Heart right ventricle (tissue), 16 donors: ENCODE measurements at regions not wholly inside any gene's neighbourhood (a gene's known extent, or its start where the extent isn't known, plus 50 kb on each side); places are given as distances from the start of the nearest gene placed in this dataset.

ENCODE experiments used
- ATAC-seq, 8 donors: fragments of 200-7000 bp; cut with Tn5 transposase; one replicate each; pipeline ENCODE4 v1.9.1; 2020; ENCODE audit warnings: mild to moderate bottlenecking in 8 of 8, moderate library complexity in 8 of 8, moderate number of reproducible peaks in 1 of 8
- DNase-seq, 2 donors: peaks; one replicate each; pipeline ENCODE4 v3.0.0-alpha.2; 2020
- H3K27ac ChIP-seq, 10 donors: fragments of 200-600 bp; sonication (generic) in 2 of 10; one replicate each; pipeline versions ENCODE4 v1.5.0 to v1.8.0; 2020 to 2022; ENCODE audit warnings: mild to moderate bottlenecking in 3 of 10
- H3K27me3 ChIP-seq, 7 donors: fragments of 200-600 bp; one replicate each; pipeline ENCODE4 v1.8.0; 2021 to 2022; ENCODE audit warnings: mild to moderate bottlenecking in 2 of 7
- H3K36me3 ChIP-seq, 9 donors: fragments of 200-600 bp; sonication (generic) in 1 of 9; one replicate each; pipeline versions ENCODE4 v1.5.0 to v1.8.0; 2020 to 2022; ENCODE audit warnings: mild to moderate bottlenecking in 2 of 9
- H3K4me1 ChIP-seq, 9 donors: fragments of 200-600 bp; sonication (generic) in 1 of 9; one replicate each; pipeline versions ENCODE4 v1.5.0 to v1.8.0; 2020 to 2022; ENCODE audit warnings: mild to moderate bottlenecking in 4 of 9
- H3K4me3 ChIP-seq, 10 donors: fragments of 200-600 bp; sonication (generic) in 2 of 10; one replicate each; pipeline versions ENCODE4 v1.5.0 to v1.8.0; 2020 to 2022; ENCODE audit warnings: mild to moderate bottlenecking in 7 of 10, moderate library complexity in 2 of 10
- H3K9me3 ChIP-seq, 11 donors: fragments of 200-600 bp in 10 of 11; sonication (generic) in 2 of 11; one replicate each; pipeline versions ENCODE4 v1.5.0 to v1.8.0; 2013 to 2022; ENCODE audit warnings: mild to moderate bottlenecking in 2 of 11, control low read depth in 1 of 11, moderate library complexity in 1 of 11
- CTCF ChIP-seq, 9 donors: fragments of 200-600 bp; sonication (generic) in 2 of 9; IDR thresholded peaks; one replicate each; pipeline versions ENCODE4 v1.5.0 to v1.8.0; 2021 to 2022; ENCODE audit warnings: antibody characterized with exemption in 9 of 9, mild to moderate bottlenecking in 5 of 9, moderate library complexity in 1 of 9
- WGBS, 2 donors: extraction: QIAGEN DNeasy Blood & Tissue Kit; methylation state at CpG; one replicate each; pipeline ENCODE4 v1.1.7; 2013; ENCODE audit warnings: inconsistent platforms in 1 of 2; 5-methylcytosine and 5-hydroxymethylcytosine counted together
- intact Hi-C, 10 donors: fragments of 100-400 bp; cut with DNase I; formaldehyde crosslinking; loops; one replicate each; pipeline versions ENCODE4 v1.11.1 to v1.14.2; 2022
- donor health status: Arrhythmogenic right ventricular cardiomyopathy.
- donor health status: ischemic (EF 13 %, LVEDD 7.1; RV severe dilation, severe dysfunction).
- donor health status: healthy with polysubstance abuse.
- donor health status: DM: no; HTN: yes; CAD: no.
- donor health status: DM: no; HTN: no; CAD: no.
- donor health status: ischemic (EF 25% LVEDD 6.9; RV normal size, moderate dysfunction).
- donor health status: ischemic (EF 25% LVEDD 5.7; RV mildly dilated, moderate dysfunction).
- donor health status: healthy.
- donor health status: DM: yes; HTN: yes; CAD: no.
- donor health status: Ischemic cardiomyopathy.
- donor health status: ischemic (EF 35%, LVEDD 5.7; RV mildly dilated, moderate dysfunction).
- donor health status: nonischemic (EF 11% LVEDD 7.7; RV severe dilation, severe dysfunction).
- donor health status: DM: yes; HTN: yes; CAD: no.
- donor health status: PGD.
- donor health status: ischemic (EF 29% LVEDD 5.4; RV normal size, mild dysfunction).
- donor health status: nonischemic (EF 23%, LVEDD 6.1; RV moderate dilation, normal function).

GRCh38 chr3:181631901-181632300 is 79.8 kb upstream of the SOX2 start:
- no peak for TF ChIP-seq CTCF (IDR thresholded peaks at IDR 0.05)
- no peak overlapping the region for H3K4me3 ChIP-seq
- no peaks in the 10 kb centered on the region for H3K27me3 ChIP-seq
- no peak overlapping the region for H3K27ac ChIP-seq
- WGBS, 2 donors = 77 to 79% methylated on average over 3 of the region's 3 CpGs
- no peak for ATAC-seq
- H3K9me3 ChIP-seq = no peaks in the 10 kb centered on the region
- no peaks in the 10 kb centered on the region for H3K36me3 ChIP-seq
- intact Hi-C loops = no loop called here
- DNase-seq = no peak
- H3K4me1 ChIP-seq = no peaks in the 10 kb centered on the region

GRCh38 chr3:181630853-181631252 is 80.9 kb upstream of the SOX2 start:
- no peaks in the 10 kb centered on the region for H3K27me3 ChIP-seq
- DNase-seq = no peak
- no peak for TF ChIP-seq CTCF (IDR thresholded peaks at IDR 0.05)
- no peak for ATAC-seq
- intact Hi-C loops = no loop called here
- H3K4me1 ChIP-seq = no peaks in the 10 kb centered on the region
- H3K27ac ChIP-seq = no peak overlapping the region
- H3K4me3 ChIP-seq = no peak overlapping the region
- H3K9me3 ChIP-seq = no peaks in the 10 kb centered on the region
- H3K36me3 ChIP-seq = no peaks in the 10 kb centered on the region

GRCh38 chr3:181629711-181630110 is 82.0 kb upstream of the SOX2 start:
- no peak for ATAC-seq
- Histone ChIP-seq H3K9me3 (no peaks in the 10 kb centered on the region), H3K27ac (no peak overlapping the region), H3K36me3 (no peaks in the 10 kb centered on the region), H3K4me1 (no peaks in the 10 kb centered on the region), H3K27me3 (no peaks in the 10 kb centered on the region), H3K4me3 (no peak overlapping the region)
- intact Hi-C loops = no loop called here
- DNase-seq = no peak
- TF ChIP-seq CTCF (IDR thresholded peaks at IDR 0.05) = no peak
- WGBS, 2 donors = 69 to 77% methylated on average over 3 of the region's 3 CpGs

- ATAC-seq = no peak
- H3K36me3 ChIP-seq = no peaks in the 10 kb centered on the region
- no peak overlapping the region for H3K4me3 ChIP-seq
- intact Hi-C loops = no loop called here
- no peak for TF ChIP-seq CTCF (IDR thresholded peaks at IDR 0.05)
- H3K27ac ChIP-seq = no peak overlapping the region
- no peaks in the 10 kb centered on the region for H3K27me3 ChIP-seq
- DNase-seq = no peak
- peaks cover 0 to 4% (median 0%) of the 10 kb centered on the region in 9 donors for H3K4me1 ChIP-seq
- 92 to 98% methylated on average over 1 of the region's 1 CpG for WGBS, 2 donors
- H3K9me3 ChIP-seq = no peaks in the 10 kb centered on the region
These were observed 82.7 kb upstream of the SOX2 start for GRCh38 chr3:181629029-181629428.

GRCh38 chr3:181628384-181628783 is 83.3 kb upstream of the SOX2 start:
- DNase-seq (no peak), ATAC-seq (no peak)
- Histone ChIP-seq H3K36me3 (no peaks in the 10 kb centered on the region), H3K4me1 (peaks cover 0 to 6% (median 0%) of the 10 kb centered on the region in 9 donors), H3K9me3 (no peaks in the 10 kb centered on the region), H3K27me3 (no peaks in the 10 kb centered on the region), H3K4me3 (no peak overlapping the region), H3K27ac (no peak overlapping the region)
- no peak for TF ChIP-seq CTCF (IDR thresholded peaks at IDR 0.05)
- intact Hi-C loops = no loop called here
